Kidney (tissue), 13 donors: ENCODE measurements at regions not wholly inside any gene's neighbourhood (a gene's known extent, or its start where the extent isn't known, plus 50 kb on each side); places are given as distances from the start of the nearest gene placed in this dataset.

Source experiments
- DNase-seq, 5 donors: peaks; one replicate each; pipeline ENCODE4 v3.0.0-alpha.2; 2013 to 2020
- FAIRE-seq: peaks from 2 replicates; lab custom pipeline; 2012; peaks lifted over from hg19 to GRCh38; lab: Jason Lieb, UNC
- H3K27ac ChIP-seq, 2 donors: one replicate each; pipeline ENCODE4 v1.7.0; 2013; ENCODE audit warnings: low read depth in 2 of 2, low read length in 2 of 2, inconsistent platforms in 1 of 2
- H3K27me3 ChIP-seq: one replicate; pipeline ENCODE4 v1.7.1; 2013; ENCODE audit warnings: low read length, inconsistent platforms; ENCODE audit not compliant: control insufficient read depth, insufficient read depth
- H3K36me3 ChIP-seq, 3 donors: one replicate each; pipeline versions ENCODE4 v1.7.0 to v1.7.1; 2013; ENCODE audit warnings: low read length in 3 of 3, control low read depth in 1 of 3, inconsistent platforms in 1 of 3; ENCODE audit not compliant: insufficient read depth in 3 of 3, control insufficient read depth in 2 of 3
- H3K4me1 ChIP-seq, 3 donors: one replicate each; pipeline versions ENCODE4 v1.7.0 to v1.7.1; 2013; ENCODE audit warnings: low read length in 3 of 3, inconsistent platforms in 1 of 3, low read depth in 1 of 3; ENCODE audit not compliant: control insufficient read depth in 2 of 3, insufficient read depth in 2 of 3
- H3K4me3 ChIP-seq, 3 donors: one replicate each; pipeline versions ENCODE4 v1.7.0 to v1.8.1; 2013; ENCODE audit warnings: low read length in 3 of 3, control low read depth in 1 of 3, inconsistent platforms in 1 of 3
- H3K9ac ChIP-seq, 3 donors: one replicate each; pipeline versions ENCODE4 v1.7.0 to v1.7.1; 2013; ENCODE audit warnings: low read length in 3 of 3, control low read depth in 1 of 3, inconsistent platforms in 1 of 3
- H3K9me3 ChIP-seq, 3 donors: one replicate each; pipeline versions ENCODE4 v1.7.0 to v1.7.1; 2013; ENCODE audit warnings: low read length in 3 of 3, control low read depth in 1 of 3, inconsistent platforms in 1 of 3; ENCODE audit not compliant: control insufficient read depth in 2 of 3, insufficient read depth in 1 of 3
- intact Hi-C: fragments of 100-400 bp; cut with DNase I; formaldehyde crosslinking; loops from one replicate; pipeline ENCODE4 v1.11.1; 2022
- TF ChIP-seq, protein P1 (sequence below): IDR thresholded peaks from 3 replicates; pipeline ENCODE4 v1.5.1; 2012; ENCODE audit warnings: mild to moderate bottlenecking, moderate library complexity, borderline replicate concordance; ENCODE audit not compliant: insufficient read depth; ENCODE audit errors: extremely low read depth
- donor health status: control.
- donor health status: control.
- donor health status: control.
- donor health status: control.
- donor health status: control.
- donor health status: DM: yes; HTN: yes; CAD: no.
- donor health status: Normal renal cell carcinoma (clear cell type).

DNA sequence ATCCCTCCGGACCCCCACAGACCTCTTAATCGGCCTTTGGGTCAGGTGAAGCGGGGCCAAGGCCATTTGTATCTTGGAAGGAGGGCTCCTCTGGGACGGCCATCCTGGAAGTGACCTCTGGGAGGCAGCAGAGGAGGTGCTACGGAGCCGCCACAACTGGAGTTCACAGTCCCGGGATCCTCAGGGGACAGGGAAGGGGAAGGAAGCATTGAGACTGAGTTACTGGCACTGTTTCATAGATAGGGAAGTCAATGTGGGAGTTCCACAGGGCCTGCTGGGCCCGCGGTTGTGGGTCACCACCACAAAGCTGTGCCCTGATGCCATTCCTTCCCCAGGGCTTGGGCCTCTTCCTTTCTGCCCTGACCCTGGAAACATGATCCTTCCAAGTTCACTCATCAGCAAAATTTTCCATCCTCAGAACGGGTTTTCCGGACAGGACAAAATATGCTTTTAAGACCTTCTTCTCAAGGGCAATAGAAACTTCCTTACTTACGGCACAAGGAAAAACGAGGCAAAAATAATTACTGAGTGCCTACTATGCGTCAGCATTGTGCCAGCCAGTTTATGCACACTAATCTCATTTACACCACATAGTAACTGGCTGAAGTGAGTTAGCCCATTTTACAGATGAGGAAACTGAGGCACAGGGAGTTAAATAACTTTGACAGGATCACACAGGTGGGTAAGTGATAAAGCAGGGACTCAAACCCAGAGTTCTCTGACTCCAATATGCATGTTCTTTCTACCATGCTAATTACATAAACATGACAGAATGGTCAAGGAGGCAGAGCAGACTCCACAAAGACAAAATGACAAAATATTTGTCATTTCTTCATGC, 143.8 kb downstream of the UNC5CL start:
- TF ChIP-seq, protein P1, sequence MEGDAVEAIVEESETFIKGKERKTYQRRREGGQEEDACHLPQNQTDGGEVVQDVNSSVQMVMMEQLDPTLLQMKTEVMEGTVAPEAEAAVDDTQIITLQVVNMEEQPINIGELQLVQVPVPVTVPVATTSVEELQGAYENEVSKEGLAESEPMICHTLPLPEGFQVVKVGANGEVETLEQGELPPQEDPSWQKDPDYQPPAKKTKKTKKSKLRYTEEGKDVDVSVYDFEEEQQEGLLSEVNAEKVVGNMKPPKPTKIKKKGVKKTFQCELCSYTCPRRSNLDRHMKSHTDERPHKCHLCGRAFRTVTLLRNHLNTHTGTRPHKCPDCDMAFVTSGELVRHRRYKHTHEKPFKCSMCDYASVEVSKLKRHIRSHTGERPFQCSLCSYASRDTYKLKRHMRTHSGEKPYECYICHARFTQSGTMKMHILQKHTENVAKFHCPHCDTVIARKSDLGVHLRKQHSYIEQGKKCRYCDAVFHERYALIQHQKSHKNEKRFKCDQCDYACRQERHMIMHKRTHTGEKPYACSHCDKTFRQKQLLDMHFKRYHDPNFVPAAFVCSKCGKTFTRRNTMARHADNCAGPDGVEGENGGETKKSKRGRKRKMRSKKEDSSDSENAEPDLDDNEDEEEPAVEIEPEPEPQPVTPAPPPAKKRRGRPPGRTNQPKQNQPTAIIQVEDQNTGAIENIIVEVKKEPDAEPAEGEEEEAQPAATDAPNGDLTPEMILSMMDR, result peak; percentile 62
- Histone ChIP-seq H3K9me3 (no peaks in the 10 kb centered on the region), H3K4me1 (no peaks in the 10 kb centered on the region), H3K36me3 (no peaks in the 10 kb centered on the region), H3K27me3 (no peaks in the 10 kb centered on the region), H3K4me3 (no peak overlapping the region), H3K9ac (no peak overlapping the region), H3K27ac (no peak overlapping the region)
- no peak for FAIRE-seq
- intact Hi-C loops, result no loop called here
- DNase-seq, result peak; percentile 49 to 85 (median 57)

DNA sequence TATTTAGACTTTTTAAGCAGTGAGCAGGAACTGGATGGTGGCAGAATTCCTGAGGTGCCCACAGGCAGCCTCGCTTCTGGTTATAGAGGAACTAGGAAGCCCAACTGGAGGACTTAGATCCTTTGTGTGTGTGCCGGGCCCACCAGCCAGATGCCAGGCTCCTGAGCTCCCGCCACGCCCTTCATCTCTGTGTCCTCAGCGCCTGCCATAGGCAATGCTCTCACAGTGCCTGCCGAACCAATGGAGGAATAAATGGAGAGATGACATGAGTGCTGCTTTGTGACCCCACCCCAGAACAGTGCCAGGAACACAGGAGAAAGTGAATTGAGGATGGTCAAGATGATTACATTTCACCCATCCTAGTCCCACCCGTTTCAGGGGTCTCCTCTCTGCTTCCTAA, 146.0 kb downstream of the UNC5CL start:
- no peaks in the 10 kb centered on the region for H3K36me3 ChIP-seq
- no peaks in the 10 kb centered on the region for H3K9me3 ChIP-seq
- no peak overlapping the region for H3K9ac ChIP-seq
- no peaks in the 10 kb centered on the region for H3K4me1 ChIP-seq
- no peak overlapping the region for H3K27ac ChIP-seq
- H3K27me3 ChIP-seq, result no peaks in the 10 kb centered on the region
- no peak for FAIRE-seq
- H3K4me3 ChIP-seq, result no peak overlapping the region
- TF ChIP-seq, protein P1, result no peak
- no peak for DNase-seq
- intact Hi-C loops, result no loop called here

DNA sequence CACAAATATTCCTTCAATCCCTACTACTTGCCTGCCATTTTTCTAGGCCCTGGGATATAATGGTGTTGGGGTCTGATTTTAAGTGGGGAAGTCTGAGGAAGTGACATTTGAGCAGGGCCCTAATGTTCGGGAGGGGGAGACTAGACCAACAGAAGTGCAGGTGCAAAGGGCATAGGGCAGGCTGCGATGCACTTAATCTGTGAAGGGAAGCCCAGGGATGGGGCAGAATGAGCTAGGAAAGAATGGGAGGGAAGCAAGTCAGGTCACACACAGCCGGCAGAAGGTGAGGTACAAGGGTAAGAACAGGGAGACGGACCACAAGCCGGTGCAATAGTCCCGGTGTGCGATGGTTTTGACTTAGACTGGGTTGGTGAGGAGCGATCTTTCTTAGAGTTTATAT, 146.8 kb downstream of the UNC5CL start:
- no peaks in the 10 kb centered on the region for H3K36me3 ChIP-seq
- H3K4me1 ChIP-seq, result no peaks in the 10 kb centered on the region
- H3K4me3 ChIP-seq, result no peak overlapping the region
- H3K9me3 ChIP-seq, result no peaks in the 10 kb centered on the region
- FAIRE-seq (no peak), DNase-seq (peak in 1 of 5 donors; percentile 23)
- intact Hi-C loops, result no loop called here
- TF ChIP-seq, protein P1, result no peak
- no peak overlapping the region for H3K27ac ChIP-seq
- no peak overlapping the region for H3K9ac ChIP-seq
- no peaks in the 10 kb centered on the region for H3K27me3 ChIP-seq

DNA sequence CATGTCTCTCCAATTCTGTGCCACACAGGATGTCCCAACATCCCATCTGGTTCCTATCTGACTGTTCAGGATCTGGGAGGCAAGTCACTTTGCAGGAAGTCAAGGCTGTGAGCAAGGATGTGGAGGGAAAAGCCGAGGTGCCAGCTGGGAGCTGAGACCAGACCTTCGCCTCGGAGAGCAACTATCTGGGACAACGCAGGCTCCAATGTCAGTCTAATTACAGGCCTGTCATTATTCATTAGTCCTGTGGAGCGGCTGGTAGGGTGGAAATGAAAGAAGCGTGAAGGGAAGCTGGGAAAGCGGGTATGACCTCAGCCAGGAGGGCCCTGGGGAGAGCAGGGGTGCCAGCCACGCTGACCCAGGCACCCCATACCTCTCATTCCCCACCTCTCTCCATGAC, 147.3 kb downstream of the UNC5CL start:
- peak in 3 of 5 donors; percentile 48 to 71 (median 58) for DNase-seq
- intact Hi-C loops, result no loop called here
- FAIRE-seq, result no peak
- Histone ChIP-seq H3K27ac (no peak overlapping the region), H3K9me3 (no peaks in the 10 kb centered on the region), H3K27me3 (no peaks in the 10 kb centered on the region), H3K9ac (no peak overlapping the region), H3K36me3 (no peaks in the 10 kb centered on the region), H3K4me3 (no peak overlapping the region), H3K4me1 (no peaks in the 10 kb centered on the region)
- TF ChIP-seq, protein P1, result no peak
